Lower lobe of right lung (tissue), 2 donors: ENCODE measurements at regions not wholly inside any gene's neighbourhood (a gene's known extent, or its start where the extent isn't known, plus 50 kb on each side); places are given as distances from the start of the nearest gene placed in this dataset.

Experiments
- ATAC-seq, 2 donors: fragments of 200-7000 bp; cut with Tn5 transposase; one replicate each; pipeline ENCODE4 v1.9.1; 2020 to 2022; ENCODE audit warnings: mild to moderate bottlenecking in 2 of 2, moderate library complexity in 2 of 2
- DNase-seq: peaks from one replicate; pipeline ENCODE4 v3.0.0-alpha.2; 2020
- H3K27ac ChIP-seq: fragments of 200-600 bp; one replicate; pipeline ENCODE4 v1.8.0; 2022
- H3K27me3 ChIP-seq: fragments of 200-600 bp; one replicate; pipeline ENCODE4 v1.8.0; 2022; ENCODE audit warnings: low read depth
- H3K36me3 ChIP-seq: fragments of 200-600 bp; one replicate; pipeline ENCODE4 v1.8.0; 2022; ENCODE audit warnings: mild to moderate bottlenecking
- H3K4me1 ChIP-seq: fragments of 200-600 bp; one replicate; pipeline ENCODE4 v1.8.0; 2022
- H3K4me3 ChIP-seq: fragments of 200-600 bp; one replicate; pipeline ENCODE4 v1.8.0; 2022; ENCODE audit warnings: mild to moderate bottlenecking
- H3K9me3 ChIP-seq: fragments of 200-600 bp; one replicate; pipeline ENCODE4 v1.8.0; 2022
- intact Hi-C: fragments of 100-400 bp; cut with DNase I; formaldehyde crosslinking; loops from one replicate; pipeline ENCODE4 v1.11.0; 2022
- TF ChIP-seq, protein P1 (sequence below): fragments of 200-600 bp; IDR thresholded peaks from one replicate; pipeline ENCODE4 v1.8.0; 2022; ENCODE audit warnings: antibody characterized with exemption, mild to moderate bottlenecking
- donor health status: DM: no; HTN: yes; CAD: no; lungs with severe emphysema.

DNA sequence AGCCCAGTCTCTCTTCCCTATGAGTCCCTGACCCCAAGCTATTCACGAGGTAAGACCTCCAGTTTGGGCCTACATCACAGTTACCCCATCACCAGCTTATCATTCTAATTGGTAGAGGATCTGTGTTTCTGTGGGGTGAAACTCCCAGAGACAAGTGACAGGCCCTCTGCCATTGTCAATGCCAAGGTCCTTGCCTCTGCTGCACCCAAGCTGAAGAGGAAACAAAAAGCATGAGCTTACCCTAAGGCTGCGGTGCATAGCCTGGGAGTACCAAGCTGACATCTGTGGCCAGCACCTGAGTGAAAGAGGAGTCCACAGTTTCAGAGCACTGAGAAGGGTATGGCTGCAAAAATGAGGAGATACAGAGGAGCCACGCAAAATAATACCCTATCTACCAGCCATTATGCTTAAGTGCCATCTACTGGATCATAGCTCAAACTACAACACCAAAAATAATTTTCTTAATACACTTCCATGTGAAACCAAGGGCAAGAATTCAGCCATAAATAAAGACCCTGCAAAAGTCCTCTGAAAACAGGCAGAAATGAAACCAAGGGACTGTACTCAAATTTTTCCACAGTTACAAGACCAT, 62.3 kb upstream of the ANO5 start:
- H3K27ac ChIP-seq: no peak overlapping the region
- H3K9me3 ChIP-seq: no peaks in the 10 kb centered on the region
- H3K4me1 ChIP-seq: no peaks in the 10 kb centered on the region
- no peaks in the 10 kb centered on the region for H3K27me3 ChIP-seq
- TF ChIP-seq, protein P1, sequence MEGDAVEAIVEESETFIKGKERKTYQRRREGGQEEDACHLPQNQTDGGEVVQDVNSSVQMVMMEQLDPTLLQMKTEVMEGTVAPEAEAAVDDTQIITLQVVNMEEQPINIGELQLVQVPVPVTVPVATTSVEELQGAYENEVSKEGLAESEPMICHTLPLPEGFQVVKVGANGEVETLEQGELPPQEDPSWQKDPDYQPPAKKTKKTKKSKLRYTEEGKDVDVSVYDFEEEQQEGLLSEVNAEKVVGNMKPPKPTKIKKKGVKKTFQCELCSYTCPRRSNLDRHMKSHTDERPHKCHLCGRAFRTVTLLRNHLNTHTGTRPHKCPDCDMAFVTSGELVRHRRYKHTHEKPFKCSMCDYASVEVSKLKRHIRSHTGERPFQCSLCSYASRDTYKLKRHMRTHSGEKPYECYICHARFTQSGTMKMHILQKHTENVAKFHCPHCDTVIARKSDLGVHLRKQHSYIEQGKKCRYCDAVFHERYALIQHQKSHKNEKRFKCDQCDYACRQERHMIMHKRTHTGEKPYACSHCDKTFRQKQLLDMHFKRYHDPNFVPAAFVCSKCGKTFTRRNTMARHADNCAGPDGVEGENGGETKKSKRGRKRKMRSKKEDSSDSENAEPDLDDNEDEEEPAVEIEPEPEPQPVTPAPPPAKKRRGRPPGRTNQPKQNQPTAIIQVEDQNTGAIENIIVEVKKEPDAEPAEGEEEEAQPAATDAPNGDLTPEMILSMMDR: peak; percentile 25
- DNase-seq (no peak), ATAC-seq (no peak)
- intact Hi-C loops: no loop called here
- H3K4me3 ChIP-seq: no peak overlapping the region
- no peaks in the 10 kb centered on the region for H3K36me3 ChIP-seq

DNA sequence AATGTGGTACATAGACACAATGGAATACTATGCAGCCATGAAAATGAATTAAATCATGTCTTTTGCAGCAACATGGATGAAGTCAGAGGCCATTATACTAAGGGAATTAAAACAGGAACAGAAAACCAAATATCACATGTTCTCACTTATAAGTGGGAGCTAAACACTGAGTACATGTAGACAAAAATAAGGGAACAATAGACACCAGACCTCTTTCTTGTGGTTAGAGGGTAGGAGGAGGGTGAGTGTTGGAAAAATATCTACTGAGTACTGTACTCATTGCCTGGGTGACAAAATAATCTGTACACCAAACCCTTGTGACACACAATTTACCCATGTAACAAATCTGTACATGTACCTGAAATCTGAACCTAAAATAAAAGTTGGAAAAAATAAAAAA, 59.1 kb upstream of the ANO5 start:
- Histone ChIP-seq H3K36me3 (no peaks in the 10 kb centered on the region), H3K4me3 (no peak overlapping the region), H3K27me3 (no peaks in the 10 kb centered on the region), H3K9me3 (no peaks in the 10 kb centered on the region), H3K4me1 (no peaks in the 10 kb centered on the region), H3K27ac (no peak overlapping the region)
- intact Hi-C loops: no loop called here
- ATAC-seq (no peak), DNase-seq (no peak)
- TF ChIP-seq, protein P1: no peak

DNA sequence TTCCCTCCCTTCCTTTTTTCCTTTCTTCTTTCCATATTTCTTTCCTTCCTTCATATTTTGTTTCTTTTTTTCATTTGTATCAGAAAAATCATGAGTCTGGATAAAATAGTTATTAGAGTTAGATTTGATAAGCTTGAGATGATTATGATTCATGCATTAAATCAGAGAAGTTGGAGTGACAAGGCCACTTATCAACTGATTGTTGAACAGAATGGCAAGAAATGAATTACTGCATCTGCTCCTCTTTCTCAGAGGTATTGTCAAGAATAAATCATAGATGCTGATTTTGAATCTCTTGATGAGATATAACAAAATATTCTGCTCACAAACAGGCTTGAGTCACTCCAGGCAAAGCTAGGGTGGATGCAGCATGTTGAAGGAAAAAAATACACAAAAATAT, 54.6 kb upstream of the ANO5 start:
- ATAC-seq: no peak
- Histone ChIP-seq H3K27ac (no peak overlapping the region), H3K36me3 (no peaks in the 10 kb centered on the region), H3K4me1 (no peaks in the 10 kb centered on the region), H3K9me3 (no peaks in the 10 kb centered on the region), H3K4me3 (no peak overlapping the region), H3K27me3 (no peaks in the 10 kb centered on the region)
- intact Hi-C loops: no loop called here
- TF ChIP-seq, protein P1: no peak
- DNase-seq: no peak
